SKM-1 treated with dmso at 0.1 percent for 144 hours (cell line): ENCODE measurements at regions not wholly inside any gene's neighbourhood (a gene's known extent, or its start where the extent isn't known, plus 50 kb on each side); places are given as distances from the start of the nearest gene placed in this dataset.

Experiments
- DNase-seq: peaks from one replicate; lab custom pipeline; 2025; ENCODE audit not compliant: unreplicated experiment; lab: John Stamatoyannopoulos, UW

- DNase-seq, result no peak
Measured at GRCh38 chr13:78719367-78719766, 60.4 kb upstream of the OBI1 start.

GRCh38 chr13:78714717-78715116, 55.8 kb upstream of the OBI1 start:
- DNase-seq, result no peak

DNA sequence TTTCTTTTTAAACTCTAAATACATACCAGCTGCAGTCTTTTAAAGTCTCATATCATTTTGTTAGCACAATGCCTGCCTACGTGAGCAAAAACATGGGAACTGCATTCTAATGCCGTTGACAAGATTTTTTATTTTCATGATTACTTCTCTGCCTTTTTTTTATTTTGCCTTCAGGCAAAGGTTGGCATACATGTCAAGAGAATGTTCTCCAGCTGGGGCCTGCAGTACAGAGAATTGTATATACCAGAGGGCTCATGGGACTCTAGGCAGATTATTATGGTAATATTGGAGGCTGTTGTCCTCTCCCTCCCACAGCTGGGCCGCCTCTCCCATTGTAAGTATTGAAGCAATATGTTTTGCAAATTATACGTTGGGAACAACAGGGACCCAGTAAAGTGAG, 53.9 kb upstream of the OBI1 start:
- DNase-seq, result no peak

DNA sequence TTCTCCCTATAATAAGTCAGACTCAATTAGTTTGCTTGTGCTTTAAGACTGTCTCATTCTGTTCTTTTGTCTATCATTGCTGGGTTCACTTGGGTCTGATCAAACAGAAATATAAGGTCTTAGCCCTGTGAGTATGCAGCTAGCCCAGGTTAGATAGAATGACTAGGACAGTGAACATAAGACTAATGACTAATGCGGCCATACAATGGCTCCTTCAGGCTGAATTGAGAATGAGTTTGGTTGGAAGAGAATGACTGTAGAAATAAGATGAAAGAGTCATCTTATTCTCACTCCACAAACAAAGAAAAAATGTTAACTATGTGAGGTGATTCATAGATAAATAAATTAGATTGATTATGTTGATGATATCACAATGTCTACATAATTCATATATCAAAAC, 50.1 kb upstream of the OBI1 start:
- no peak for DNase-seq
